Renal cortical epithelial cell (primary cell): ENCODE measurements at regions not wholly inside any gene's neighbourhood (a gene's known extent, or its start where the extent isn't known, plus 50 kb on each side); places are given as distances from the start of the nearest gene placed in this dataset.
A peak's percentile ranks its signal among the peaks of the same experiment; 100 is the strongest.

Source experiments
- DNase-seq: peaks from one replicate; pipeline ENCODE4 v3.0.0-alpha.2; 2011; ENCODE audit warnings: low read depth

DNA sequence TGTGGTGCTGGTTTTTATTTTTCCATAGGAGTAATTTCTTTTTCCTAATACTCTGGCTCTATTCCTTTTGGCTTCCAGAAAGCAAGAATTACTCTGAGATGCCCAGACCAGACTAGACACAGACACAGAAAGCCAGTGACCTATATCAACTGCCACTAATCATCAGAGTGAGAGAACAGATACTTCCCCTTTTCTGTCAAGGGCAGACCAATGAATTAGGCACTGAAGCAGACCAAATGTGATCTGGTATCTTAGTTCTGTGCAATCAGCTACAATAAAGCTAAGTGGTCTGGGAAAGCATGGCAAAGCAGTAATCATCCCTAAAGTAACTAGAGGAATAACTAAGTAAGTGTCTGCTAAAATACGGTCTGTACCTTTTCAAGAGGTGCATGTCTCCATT, 239.1 kb downstream of the ELAVL2 start:
- no peak for DNase-seq

DNA sequence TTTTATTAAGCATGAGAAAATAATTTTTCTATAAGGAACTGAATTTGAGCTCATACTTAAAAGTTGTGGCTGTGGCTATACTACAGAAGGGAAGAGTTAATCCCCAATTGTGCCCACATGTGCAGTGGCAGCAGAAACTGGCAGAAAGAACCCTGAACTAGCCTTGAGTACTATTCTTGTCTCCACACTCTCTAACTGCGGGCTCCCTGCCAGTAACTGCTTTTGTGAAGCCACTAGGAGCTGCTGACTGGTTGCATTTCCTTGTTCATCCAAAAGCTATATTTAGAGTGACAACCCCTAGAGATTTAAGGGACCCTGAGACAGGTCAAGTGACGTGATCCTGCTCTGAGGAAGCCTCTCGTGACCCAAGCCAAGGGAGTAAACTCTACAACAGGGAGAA, 238.6 kb downstream of the ELAVL2 start:
- DNase-seq = peak; percentile 41

- DNase-seq = peak; percentile 28
Measured at GRCh38 chr9:23587903-23588302, 238.1 kb downstream of the ELAVL2 start.

DNA sequence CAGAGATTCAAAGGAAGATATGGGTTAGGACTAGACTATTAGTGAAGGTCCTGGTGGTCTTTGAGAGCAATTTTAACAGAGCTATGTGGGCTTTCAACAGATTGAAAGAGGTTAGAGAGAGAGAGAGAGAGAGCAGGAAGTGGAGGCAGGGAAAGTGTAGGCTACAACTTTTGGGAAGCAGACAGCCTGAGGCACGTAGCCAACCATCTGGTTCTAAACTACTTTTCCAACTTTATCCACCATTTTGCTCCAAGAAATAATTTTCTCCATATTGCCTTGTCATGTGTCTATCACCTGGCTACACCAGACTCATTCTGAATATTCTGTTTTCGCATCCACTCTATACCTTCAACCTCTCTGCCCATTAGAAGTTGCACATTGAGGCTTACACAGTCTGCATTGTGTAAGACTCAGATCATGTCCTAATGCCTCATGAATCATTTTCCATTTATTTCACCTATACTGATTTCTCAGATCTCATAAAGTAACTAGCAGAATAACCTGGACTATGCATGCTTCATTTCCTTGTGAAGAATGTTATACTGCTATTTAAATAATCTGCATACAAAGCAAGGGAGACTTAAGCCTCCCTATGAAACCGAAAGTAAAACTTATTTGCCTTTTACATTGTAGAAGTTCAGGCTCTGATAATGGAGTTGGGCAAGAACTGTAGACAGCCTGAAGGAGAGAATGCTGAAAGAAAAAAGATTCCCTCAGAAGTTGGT, 235.6 kb downstream of the ELAVL2 start:
- DNase-seq = peak; percentile 60

DNA sequence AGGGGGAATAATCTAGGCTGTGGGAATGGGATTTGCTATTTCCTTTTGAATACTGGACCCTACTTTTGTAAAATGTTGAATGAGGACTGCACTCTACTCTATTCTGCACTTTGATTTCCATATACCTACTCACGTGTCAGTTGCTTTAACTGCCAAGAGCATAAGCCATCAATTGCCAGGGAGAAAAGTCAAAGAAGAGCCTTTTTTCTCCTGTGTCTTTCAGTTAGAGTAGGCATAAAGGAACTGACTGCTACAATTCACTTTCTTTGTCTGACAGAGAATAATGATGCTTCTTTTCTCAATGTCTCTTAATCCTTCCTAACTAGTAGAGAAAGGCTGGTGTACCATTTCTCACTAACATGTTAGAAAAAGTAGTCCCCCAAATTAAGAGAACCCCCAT, 231.6 kb downstream of the ELAVL2 start:
- DNase-seq = no peak

- no peak for DNase-seq
Measured at GRCh38 chr9:23596913-23597634, 229.0 kb downstream of the ELAVL2 start.

DNA sequence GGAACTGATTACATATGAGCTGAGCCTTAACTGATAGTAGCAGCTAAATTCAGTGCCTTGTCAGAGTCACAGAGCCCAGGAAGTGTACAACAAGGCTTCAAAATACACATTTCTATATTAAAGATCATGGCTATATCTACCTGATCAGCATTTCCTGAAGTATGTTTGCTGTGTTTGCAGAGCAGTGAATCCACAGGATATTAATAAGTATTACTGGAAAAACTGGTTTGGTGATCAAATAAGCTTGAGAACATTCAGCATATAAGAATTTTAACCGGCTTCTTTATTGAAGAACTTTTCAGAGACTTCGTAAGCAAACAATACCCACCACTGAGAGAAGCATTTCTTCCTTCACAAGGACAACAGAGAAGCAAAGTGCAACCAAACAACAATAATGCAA, 227.0 kb downstream of the ELAVL2 start:
- DNase-seq = peak; percentile 44

GRCh38 chr9:23603311-23603710, 222.7 kb downstream of the ELAVL2 start:
- no peak for DNase-seq

GRCh38 chr9:23606107-23606506, 219.9 kb downstream of the ELAVL2 start:
- no peak for DNase-seq

DNA sequence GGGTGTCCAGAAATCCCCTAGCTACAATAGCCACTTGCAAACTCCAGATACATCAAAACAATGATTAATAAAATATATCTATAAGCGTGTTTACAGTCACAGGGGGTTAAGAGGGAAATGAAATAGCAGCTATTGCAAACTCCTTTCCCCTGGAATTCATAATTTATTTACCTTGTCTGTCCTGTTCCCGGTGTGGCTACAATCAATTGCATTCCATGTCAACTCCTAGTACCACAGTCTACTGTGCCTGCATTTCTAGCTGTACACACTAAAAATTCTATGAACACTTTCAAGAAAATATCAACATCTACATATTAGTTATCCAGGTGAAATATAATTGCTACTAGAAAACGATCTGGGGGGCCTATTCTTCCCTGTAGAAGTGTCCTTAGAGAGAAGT, 217.6 kb downstream of the ELAVL2 start:
- DNase-seq = no peak

- DNase-seq = no peak
Measured at GRCh38 chr9:23611869-23612268, 214.2 kb downstream of the ELAVL2 start.

DNA sequence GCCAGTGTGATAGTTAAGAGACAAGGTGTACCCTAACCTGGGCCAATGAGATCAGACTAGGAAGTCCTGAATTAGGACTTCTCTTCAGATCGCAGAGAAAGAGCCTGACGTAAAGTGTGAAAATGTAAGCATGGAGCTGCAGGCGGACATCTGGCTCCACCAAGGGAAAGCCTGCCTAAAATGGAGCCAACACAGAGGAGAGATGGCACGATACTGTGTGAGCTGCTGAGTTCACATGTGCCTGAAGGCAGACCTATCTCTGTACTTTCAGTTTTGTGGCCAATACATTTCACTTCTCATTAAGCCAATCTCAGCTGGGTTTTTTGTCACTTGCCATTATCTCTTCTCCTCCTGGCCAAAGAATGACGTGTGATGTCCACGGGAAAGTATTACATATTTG, 210.5 kb downstream of the ELAVL2 start:
- DNase-seq = no peak

GRCh38 chr9:23621188-23621587, 204.9 kb downstream of the ELAVL2 start:
- peak; percentile 74 for DNase-seq

DNA sequence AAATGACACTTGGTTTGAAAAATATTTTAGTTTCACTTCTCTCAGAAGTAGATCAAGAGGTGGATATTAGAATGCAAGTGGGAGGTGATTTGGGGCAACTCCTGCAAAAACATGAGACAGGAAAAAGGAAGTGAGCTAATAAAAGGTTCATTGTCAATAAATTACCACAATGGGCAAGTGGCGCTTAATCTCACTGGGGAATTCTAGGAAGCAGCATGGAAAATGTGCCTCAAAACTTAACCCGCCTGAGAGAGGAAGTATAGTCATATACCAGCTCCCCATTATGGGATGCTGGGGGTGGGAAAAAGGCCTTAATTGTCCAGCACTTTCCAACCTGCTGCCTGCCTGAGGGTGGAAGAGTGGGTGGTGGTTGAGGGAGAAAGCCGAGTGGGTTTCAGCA, 204.1 kb downstream of the ELAVL2 start:
- DNase-seq = no peak

DNA sequence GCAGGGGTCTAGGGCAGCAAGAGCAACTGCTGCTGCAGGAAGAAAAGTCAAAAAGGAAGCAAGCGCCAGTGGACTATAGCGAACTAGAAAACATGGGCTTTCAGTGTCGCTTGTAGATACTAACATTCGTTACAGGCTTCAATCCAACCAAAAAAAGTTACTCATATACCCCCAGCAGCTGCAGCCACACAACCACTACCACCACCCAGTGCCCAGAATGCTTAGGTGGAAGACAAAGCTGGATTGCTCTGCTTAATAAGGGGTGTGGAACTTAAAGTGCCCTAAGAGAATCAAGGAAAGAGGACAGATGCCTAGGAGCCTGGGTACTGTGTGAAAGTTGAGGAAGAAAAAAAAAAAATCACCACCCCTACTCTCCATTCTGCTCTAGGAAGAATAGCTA, 203.6 kb downstream of the ELAVL2 start:
- DNase-seq = no peak

GRCh38 chr9:23630488-23630887, 195.6 kb downstream of the ELAVL2 start:
- no peak for DNase-seq

DNA sequence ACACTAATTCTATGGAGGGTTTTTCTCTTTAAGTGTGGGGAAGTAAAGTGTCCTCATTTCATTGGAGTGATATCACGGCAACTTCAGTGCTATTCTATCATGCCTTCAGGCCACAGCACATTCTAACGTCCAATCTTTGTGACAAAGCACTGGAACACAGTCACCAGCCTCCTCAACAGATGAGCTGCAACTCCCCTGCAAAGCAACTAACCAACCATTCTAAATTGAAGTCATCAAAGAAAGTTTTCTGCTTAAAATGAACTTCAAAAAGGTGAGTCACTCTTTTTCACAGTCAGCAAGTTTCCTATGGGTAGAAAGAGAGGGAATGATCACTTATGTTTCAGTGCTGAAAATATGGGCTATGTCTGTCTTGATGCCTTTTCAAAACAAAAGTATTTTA, 190.8 kb downstream of the ELAVL2 start:
- peak; percentile 66 for DNase-seq

- no peak for DNase-seq
Measured at GRCh38 chr9:23636199-23636598, 189.8 kb downstream of the ELAVL2 start.

DNA sequence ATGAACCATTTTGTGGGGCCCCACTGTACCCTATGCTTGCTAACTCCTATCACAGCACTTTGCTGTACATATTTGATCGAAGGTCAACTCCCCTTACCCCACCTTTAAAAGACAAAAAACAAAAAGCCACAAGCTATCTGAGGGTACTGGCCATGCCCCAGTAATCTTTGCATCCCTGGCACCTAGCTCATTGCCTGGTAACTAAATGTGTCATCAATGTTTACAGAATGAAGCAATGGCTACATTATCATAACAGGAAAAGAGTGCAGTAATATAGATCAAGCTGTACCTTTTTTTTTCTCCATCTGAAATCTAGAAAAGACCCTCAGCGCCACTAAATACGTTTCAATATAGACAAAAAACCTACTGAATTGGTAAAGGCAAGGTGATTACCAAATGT, 188.0 kb downstream of the ELAVL2 start:
- DNase-seq = peak; percentile 52

DNA sequence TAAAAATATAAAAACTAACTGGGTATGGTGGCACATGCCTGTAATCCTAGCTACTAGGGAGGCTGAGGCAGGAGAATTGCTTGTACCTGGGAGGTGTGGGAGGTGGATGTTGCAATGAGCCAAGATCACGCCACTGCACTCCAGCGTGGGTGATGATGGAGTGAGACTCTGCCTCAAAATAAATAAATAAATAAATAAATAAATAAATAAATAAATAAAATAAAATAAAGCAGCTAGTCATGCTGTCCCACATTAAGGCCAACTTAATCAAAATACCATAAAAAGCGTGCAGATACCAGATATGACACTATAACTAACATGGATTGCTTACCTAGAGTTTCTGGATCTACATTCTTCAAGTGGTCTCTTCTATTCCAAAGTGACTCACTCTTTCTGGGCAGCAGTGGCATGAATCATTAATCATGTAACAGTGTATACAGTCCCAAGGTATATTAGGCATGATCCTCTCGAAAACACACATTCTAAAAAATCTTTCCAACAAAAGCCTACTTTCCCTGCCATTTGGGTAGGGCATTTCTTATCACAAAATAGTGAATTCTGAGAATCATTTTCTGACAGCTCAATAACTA, 187.1 kb downstream of the ELAVL2 start:
- peak; percentile 71 for DNase-seq
